ENCODE measurements at regions not wholly inside any gene's neighbourhood (a gene's known extent, or its start where the extent isn't known, plus 50 kb on each side); places are given as distances from the start of the nearest gene placed in this dataset.

GRCh38 chr7:52877240-52877639 is 158.2 kb upstream of the POM121L12 start:
- DNase-seq (ENCODE audit: low read depth): no peak

GRCh38 chr7:52876402-52876801 is 159.0 kb upstream of the POM121L12 start:
- DNase-seq (ENCODE audit: low read depth): no peak

GRCh38 chr7:52863652-52864051 is 171.8 kb upstream of the POM121L12 start:
- DNase-seq (ENCODE audit: low read depth): no peak

- no peak for DNase-seq (ENCODE audit: low read depth)
Measured at GRCh38 chr7:52862321-52862720, 173.1 kb upstream of the POM121L12 start.

- no peak for DNase-seq (ENCODE audit: low read depth)
Measured at GRCh38 chr7:52857367-52857766, 178.1 kb upstream of the POM121L12 start.

GRCh38 chr7:52854681-52855080 is 180.8 kb upstream of the POM121L12 start:
- no peak for DNase-seq (ENCODE audit: low read depth)

- DNase-seq (ENCODE audit: low read depth): no peak
Measured at GRCh38 chr7:52851547-52851946, 183.9 kb upstream of the POM121L12 start.

GRCh38 chr7:52843436-52843835 is 192.0 kb upstream of the POM121L12 start:
- no peak for DNase-seq (ENCODE audit: low read depth)

- no peak for DNase-seq (ENCODE audit: low read depth)
Measured at GRCh38 chr7:52842202-52842900, 193.1 kb upstream of the POM121L12 start.

GRCh38 chr7:52838981-52839411 is 196.4 kb upstream of the POM121L12 start:
- no peak for DNase-seq (ENCODE audit: low read depth)

- DNase-seq (ENCODE audit: low read depth): no peak
Measured at GRCh38 chr7:52831321-52831720, 204.1 kb upstream of the POM121L12 start.

GRCh38 chr7:52830801-52831200 is 204.6 kb upstream of the POM121L12 start:
- no peak for DNase-seq (ENCODE audit: low read depth)

- DNase-seq (ENCODE audit: low read depth): no peak
Measured at GRCh38 chr7:52826515-52827265, 208.7 kb upstream of the POM121L12 start.

GRCh38 chr7:52825611-52826010 is 209.8 kb upstream of the POM121L12 start:
- DNase-seq (ENCODE audit: low read depth): no peak

- DNase-seq (ENCODE audit: low read depth): no peak
Measured at GRCh38 chr7:52811537-52811936, 223.9 kb upstream of the POM121L12 start.

- DNase-seq (ENCODE audit: low read depth): no peak
Measured at GRCh38 chr7:52799817-52800216, 235.6 kb upstream of the POM121L12 start.

GRCh38 chr7:52797801-52798200 is 237.6 kb upstream of the POM121L12 start:
- DNase-seq (ENCODE audit: low read depth): no peak

- no peak for DNase-seq (ENCODE audit: low read depth)
Measured at GRCh38 chr7:52794621-52795020, 240.8 kb upstream of the POM121L12 start.

- no peak for DNase-seq (ENCODE audit: low read depth)
Measured at GRCh38 chr7:52791176-52791700, 244.2 kb upstream of the POM121L12 start.

- no peak for DNase-seq (ENCODE audit: low read depth)
Measured at GRCh38 chr7:52786174-52786573, 249.3 kb upstream of the POM121L12 start.

- DNase-seq (ENCODE audit: low read depth): no peak
Measured at GRCh38 chr7:52782348-52782747, 253.1 kb upstream of the POM121L12 start.

GRCh38 chr7:52781250-52781649 is 254.2 kb upstream of the POM121L12 start:
- DNase-seq (ENCODE audit: low read depth): no peak

GRCh38 chr7:52779004-52779403 is 256.4 kb upstream of the POM121L12 start:
- DNase-seq (ENCODE audit: low read depth): no peak
